ENCODE measurements at regions not wholly inside any gene's neighbourhood (a gene's known extent, or its start where the extent isn't known, plus 50 kb on each side); places are given as distances from the start of the nearest gene placed in this dataset.

GRCh38 chr14:31957565-31957964 lies 119.5 kb upstream of the ARHGAP5 start:
- TF ChIP-seq RAD21 (IDR thresholded peaks at IDR 0.05; ENCODE audit: low read length) (no peak), MAZ (IDR thresholded peaks at IDR 0.05; ENCODE audit: borderline replicate concordance, low read depth, low read length) (no peak), CHD1 (IDR thresholded peaks at IDR 0.05; ENCODE audit: low read depth, low read length) (no peak), NFE2L2 (IDR thresholded peaks at IDR 0.05; ENCODE audit: low read depth, low read length) (no peak), USF2 (IDR thresholded peaks at IDR 0.05; ENCODE audit: low read depth, low read length) (no peak), POLR2A (IDR thresholded peaks at IDR 0.05; ENCODE audit: low read depth, low read length) (no peak), RFX5 (IDR thresholded peaks at IDR 0.05; ENCODE audit: low read depth, low read length) (no peak), BHLHE40 (IDR thresholded peaks at IDR 0.05; ENCODE audit: low read depth, low read length) (no peak), MAFK (IDR thresholded peaks at IDR 0.05; ENCODE audit: low read depth, low read length) (no peak), CEBPB (IDR thresholded peaks at IDR 0.05; ENCODE audit: low read depth, low read length) (no peak), MXI1 (IDR thresholded peaks at IDR 0.05; ENCODE audit: borderline replicate concordance, low read depth, low read length) (no peak), SMC3 (IDR thresholded peaks at IDR 0.05; ENCODE audit: low read depth, low read length) (no peak), FOS (IDR thresholded peaks at IDR 0.05; ENCODE audit: low read depth, low read length) (no peak), ELK1 (IDR thresholded peaks at IDR 0.05; ENCODE audit: borderline replicate concordance, low read depth, low read length) (no peak)
- TF ChIP-seq, protein P1, sequence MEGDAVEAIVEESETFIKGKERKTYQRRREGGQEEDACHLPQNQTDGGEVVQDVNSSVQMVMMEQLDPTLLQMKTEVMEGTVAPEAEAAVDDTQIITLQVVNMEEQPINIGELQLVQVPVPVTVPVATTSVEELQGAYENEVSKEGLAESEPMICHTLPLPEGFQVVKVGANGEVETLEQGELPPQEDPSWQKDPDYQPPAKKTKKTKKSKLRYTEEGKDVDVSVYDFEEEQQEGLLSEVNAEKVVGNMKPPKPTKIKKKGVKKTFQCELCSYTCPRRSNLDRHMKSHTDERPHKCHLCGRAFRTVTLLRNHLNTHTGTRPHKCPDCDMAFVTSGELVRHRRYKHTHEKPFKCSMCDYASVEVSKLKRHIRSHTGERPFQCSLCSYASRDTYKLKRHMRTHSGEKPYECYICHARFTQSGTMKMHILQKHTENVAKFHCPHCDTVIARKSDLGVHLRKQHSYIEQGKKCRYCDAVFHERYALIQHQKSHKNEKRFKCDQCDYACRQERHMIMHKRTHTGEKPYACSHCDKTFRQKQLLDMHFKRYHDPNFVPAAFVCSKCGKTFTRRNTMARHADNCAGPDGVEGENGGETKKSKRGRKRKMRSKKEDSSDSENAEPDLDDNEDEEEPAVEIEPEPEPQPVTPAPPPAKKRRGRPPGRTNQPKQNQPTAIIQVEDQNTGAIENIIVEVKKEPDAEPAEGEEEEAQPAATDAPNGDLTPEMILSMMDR (conservative IDR thresholded peaks at IDR 0.05; ENCODE audit: low read depth, low read length), result no peak
- no peak overlapping the region for H2AK5ac ChIP-seq (ENCODE audit: low read depth, low read length)
- DNase-seq (no peak), ATAC-seq (ENCODE audit: low read depth) (no peak)
- no peak overlapping the region for H2AFZ ChIP-seq (replicated peaks; ENCODE audit: low read length, poor library complexity)
- H4K8ac ChIP-seq (ENCODE audit: low read depth in 2 of 2, low read length in 2 of 2), result no peak overlapping the region
- peaks cover 4% of the 10 kb centered on the region; the same call in 1 of the 2 replicates for H3K4me1 ChIP-seq (ENCODE audit: control insufficient read depth, insufficient read depth, low read length)
- no CpG with 5 or more reads among the region's 2 CpGs for WGBS, 2 experiments (ENCODE audit: extremely low coverage in 2 of 2, insufficient read length in 1 of 2)
- no peak overlapping the region for H3K4me2 ChIP-seq (ENCODE audit: low read depth, low read length)
- H2BK15ac ChIP-seq (ENCODE audit: low read depth, low read length), result no peak overlapping the region
- H3K27ac ChIP-seq (ENCODE audit: insufficient read depth, low read length), result no peak overlapping the region
- H3K18ac ChIP-seq (ENCODE audit: low read depth, low read length), result no peak overlapping the region
- no TSS peak for BruUV-seq (replicated peaks)
- H2BK20ac ChIP-seq (ENCODE audit: low read depth, low read length), result no peak overlapping the region
- in situ Hi-C loops (cut with MboI; ENCODE audit: low sequenced_read_pairs) (no loop called here), dilution Hi-C loops (cut with HindIII; ENCODE audit: low sequenced_read_pairs, unreplicated experiment) (no loop called here), intact Hi-C loops (cut with micrococcal nuclease) (no loop called here)
- no peaks in the 10 kb centered on the region for H3K36me3 ChIP-seq (ENCODE audit: control insufficient read depth, insufficient read depth, low read length)
- H4K20me1 ChIP-seq (ENCODE audit: insufficient read depth, low read length), result no peaks in the 10 kb centered on the region
- ChIA-PET POLR2A (ENCODE audit: unreplicated experiment) (no interaction called here), CTCF (no interaction called here)
- H3K79me1 ChIP-seq (ENCODE audit: low read depth in 1 of 2, low read length in 2 of 2), result no peaks in the 10 kb centered on the region
- H2AK9ac ChIP-seq (replicated peaks; ENCODE audit: low read depth, low read length, poor library complexity), result no peak overlapping the region
- no peak overlapping the region for H3K14ac ChIP-seq (replicated peaks; ENCODE audit: low read depth, low read length)
- no peaks in the 10 kb centered on the region for H3K27me3 ChIP-seq (ENCODE audit: control insufficient read depth, insufficient read depth, low read length)
- no peaks in the 10 kb centered on the region for H3K9me3 ChIP-seq (ENCODE audit: control insufficient read depth, insufficient read depth, low read length)
- no peak overlapping the region for H3K4ac ChIP-seq (ENCODE audit: low read depth, low read length)
- H2BK5ac ChIP-seq (ENCODE audit: low read depth, low read length, poor library complexity, severe bottlenecking), result no peak overlapping the region
- H4K91ac ChIP-seq (ENCODE audit: insufficient read depth, low read depth, low read length), result no peak overlapping the region
- no peaks in the 10 kb centered on the region; the same call in 1 of the 2 replicates for H3K9me1 ChIP-seq (ENCODE audit: insufficient read depth, low read length)
- H2BK120ac ChIP-seq (ENCODE audit: low read depth, low read length), result no peak overlapping the region
- no peak overlapping the region for H3K23ac ChIP-seq (ENCODE audit: low read depth, low read length)
- H3K56ac ChIP-seq (ENCODE audit: extremely low read depth, insufficient read depth, low read length), result no peak overlapping the region
- H3K4me3 ChIP-seq (ENCODE audit: insufficient read depth, low read depth, low read length), result no peak overlapping the region
- no peak overlapping the region for H3K9ac ChIP-seq (ENCODE audit: low read depth, low read length)
- no peak overlapping the region for H4K5ac ChIP-seq (ENCODE audit: low read depth, low read length)
